WERI-Rb-1 (cell line): ENCODE measurements at regions not wholly inside any gene's neighbourhood (a gene's known extent, or its start where the extent isn't known, plus 50 kb on each side); places are given as distances from the start of the nearest gene placed in this dataset.

Source experiments
- DNase-seq: peaks from one replicate; pipeline ENCODE4 v3.0.0-alpha.2; 2020
- H3K27ac ChIP-seq: fragments of 250-450 bp; sonication (Bioruptor Pico); 2 replicates; pipeline ENCODE4 v1.5.1; 2020; ENCODE audit warnings: mild to moderate bottlenecking, moderate library complexity
- H3K27me3 ChIP-seq: fragments of 250-450 bp; sonication (Bioruptor Pico); 2 replicates; pipeline ENCODE4 v1.5.1; 2021; ENCODE audit warnings: mild to moderate bottlenecking, low read depth, moderate library complexity; ENCODE audit not compliant: insufficient read depth, severe bottlenecking
- H3K36me3 ChIP-seq: fragments of 250-450 bp; sonication (Bioruptor Pico); 2 replicates; pipeline ENCODE4 v1.5.1; 2020; ENCODE audit warnings: mild to moderate bottlenecking, moderate library complexity
- H3K4me3 ChIP-seq: 2 replicates; pipeline ENCODE4 v1.5.1; 2011; ENCODE audit warnings: low read depth, mild to moderate bottlenecking, control low read depth, low read length
- H3K9me3 ChIP-seq: fragments of 250-450 bp; sonication (Bioruptor Pico); 2 replicates; pipeline ENCODE4 v1.5.1; 2021; ENCODE audit warnings: mild to moderate bottlenecking, moderate library complexity; ENCODE audit not compliant: severe bottlenecking
- TF ChIP-seq, protein P1 (sequence below): IDR thresholded peaks from 2 replicates; pipeline ENCODE4 v1.5.1; 2011; ENCODE audit warnings: low read depth, mild to moderate bottlenecking, control low read depth, inconsistent platforms, low read length

- DNase-seq, result no peak
- Histone ChIP-seq H3K36me3 (no peaks in the 10 kb centered on the region), H3K27me3 (no peaks in the 10 kb centered on the region), H3K27ac (no peak overlapping the region), H3K9me3 (no peaks in the 10 kb centered on the region), H3K4me3 (no peak overlapping the region)
- TF ChIP-seq, protein P1, sequence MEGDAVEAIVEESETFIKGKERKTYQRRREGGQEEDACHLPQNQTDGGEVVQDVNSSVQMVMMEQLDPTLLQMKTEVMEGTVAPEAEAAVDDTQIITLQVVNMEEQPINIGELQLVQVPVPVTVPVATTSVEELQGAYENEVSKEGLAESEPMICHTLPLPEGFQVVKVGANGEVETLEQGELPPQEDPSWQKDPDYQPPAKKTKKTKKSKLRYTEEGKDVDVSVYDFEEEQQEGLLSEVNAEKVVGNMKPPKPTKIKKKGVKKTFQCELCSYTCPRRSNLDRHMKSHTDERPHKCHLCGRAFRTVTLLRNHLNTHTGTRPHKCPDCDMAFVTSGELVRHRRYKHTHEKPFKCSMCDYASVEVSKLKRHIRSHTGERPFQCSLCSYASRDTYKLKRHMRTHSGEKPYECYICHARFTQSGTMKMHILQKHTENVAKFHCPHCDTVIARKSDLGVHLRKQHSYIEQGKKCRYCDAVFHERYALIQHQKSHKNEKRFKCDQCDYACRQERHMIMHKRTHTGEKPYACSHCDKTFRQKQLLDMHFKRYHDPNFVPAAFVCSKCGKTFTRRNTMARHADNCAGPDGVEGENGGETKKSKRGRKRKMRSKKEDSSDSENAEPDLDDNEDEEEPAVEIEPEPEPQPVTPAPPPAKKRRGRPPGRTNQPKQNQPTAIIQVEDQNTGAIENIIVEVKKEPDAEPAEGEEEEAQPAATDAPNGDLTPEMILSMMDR, result no peak
These were observed 284.4 kb downstream of the ZNF536 start for GRCh38 chr19:30656520-30657100.

DNA sequence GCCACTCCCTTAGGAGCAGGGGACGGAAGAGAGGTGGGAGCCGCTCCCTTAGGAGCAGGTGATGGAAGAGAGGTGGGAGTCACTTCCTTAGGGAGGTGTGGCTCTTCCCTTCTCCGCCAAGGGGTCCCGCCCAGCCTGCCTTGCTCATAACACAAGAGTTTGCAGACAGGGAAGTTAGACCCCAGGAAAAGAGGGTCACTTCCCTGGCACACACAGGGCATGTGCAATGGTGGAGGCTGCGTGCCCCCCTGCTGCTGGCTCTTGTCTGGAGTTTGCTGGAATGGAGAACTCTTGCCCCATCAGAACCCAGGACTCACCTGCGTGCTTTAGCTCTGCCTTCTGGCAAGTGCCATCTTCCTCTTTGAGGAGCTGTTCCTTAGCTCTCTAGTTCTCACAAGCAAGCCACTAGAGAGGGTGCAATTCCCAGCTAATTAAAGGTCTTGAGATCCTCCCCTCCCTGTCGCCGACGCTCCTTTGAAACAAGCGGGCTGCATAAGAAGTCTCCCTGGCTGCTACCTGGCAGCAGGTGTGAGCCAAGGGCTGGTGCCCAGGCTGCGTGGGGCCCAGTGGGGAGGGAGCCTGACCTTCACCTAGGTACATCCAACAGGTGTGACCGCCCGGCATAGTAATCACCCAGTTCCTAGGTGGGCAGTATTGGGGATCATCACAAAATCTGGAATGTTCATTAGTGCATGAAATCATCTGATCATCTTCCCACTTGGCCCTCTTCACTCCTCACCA, 281.6 kb downstream of the ZNF536 start:
- H3K27ac ChIP-seq, result no peak overlapping the region
- H3K36me3 ChIP-seq, result no peaks in the 10 kb centered on the region
- H3K9me3 ChIP-seq, result no peaks in the 10 kb centered on the region
- no peak for DNase-seq
- TF ChIP-seq, protein P1, result no peak
- no peak overlapping the region for H3K4me3 ChIP-seq
- H3K27me3 ChIP-seq, result no peaks in the 10 kb centered on the region

DNA sequence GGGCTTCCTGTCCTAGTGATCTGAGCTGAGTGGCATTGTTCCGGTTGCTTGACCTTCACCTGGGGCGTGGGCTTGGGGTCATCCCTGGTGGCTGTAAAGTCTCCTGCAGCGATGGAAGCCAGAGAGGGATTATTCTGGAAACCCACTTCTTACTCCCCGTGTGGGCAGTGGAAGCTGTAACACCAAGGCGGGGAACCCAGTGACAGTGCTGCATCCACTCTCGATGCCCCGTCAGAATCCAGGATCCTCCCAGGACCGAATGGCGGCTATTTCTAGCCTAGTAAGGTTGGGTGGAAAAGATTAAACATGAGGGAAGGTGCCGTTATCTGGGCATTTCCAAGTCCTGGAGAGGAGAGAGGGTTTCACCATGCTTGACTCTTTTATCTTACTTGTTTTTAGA, 280.6 kb downstream of the ZNF536 start:
- H3K27ac ChIP-seq, result no peak overlapping the region
- H3K4me3 ChIP-seq, result no peak overlapping the region
- TF ChIP-seq, protein P1, result no peak
- H3K27me3 ChIP-seq, result no peaks in the 10 kb centered on the region
- no peaks in the 10 kb centered on the region for H3K36me3 ChIP-seq
- no peak for DNase-seq
- H3K9me3 ChIP-seq, result no peaks in the 10 kb centered on the region

DNA sequence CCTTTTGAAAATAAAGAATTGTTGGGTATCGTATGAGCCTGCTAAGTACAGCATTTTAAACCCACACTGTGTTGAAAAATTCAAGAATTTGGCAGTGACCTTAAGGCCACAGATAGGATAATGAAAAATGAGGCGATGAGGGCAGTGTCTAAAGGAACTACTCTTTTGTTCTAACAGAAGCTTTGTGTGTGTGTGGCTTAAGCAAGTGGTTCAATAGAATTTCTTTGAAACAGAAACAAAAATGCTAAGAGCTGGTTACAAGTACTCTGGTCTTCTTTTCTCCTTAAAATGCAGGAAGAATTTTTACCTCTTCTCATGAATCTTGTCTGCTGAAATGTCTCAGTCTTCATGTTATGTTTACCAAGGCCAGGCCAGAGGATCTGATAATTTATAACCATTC, 279.5 kb downstream of the ZNF536 start:
- Histone ChIP-seq H3K4me3 (no peak overlapping the region), H3K36me3 (no peaks in the 10 kb centered on the region), H3K27me3 (no peaks in the 10 kb centered on the region), H3K9me3 (no peaks in the 10 kb centered on the region), H3K27ac (no peak overlapping the region)
- no peak for DNase-seq
- TF ChIP-seq, protein P1, result no peak

- no peaks in the 10 kb centered on the region for H3K27me3 ChIP-seq
- TF ChIP-seq, protein P1, result no peak
These were observed 278.9 kb downstream of the ZNF536 start for GRCh38 chr19:30651066-30651465.

More at GRCh38 chr19:30651066-30651465, 278.9 kb downstream of the ZNF536 start:
- Histone ChIP-seq H3K36me3 (no peaks in the 10 kb centered on the region), H3K9me3 (no peaks in the 10 kb centered on the region), H3K27ac (no peak overlapping the region), H3K4me3 (no peak overlapping the region)
- DNase-seq, result no peak
